ENCODE measurements at regions not wholly inside any gene's neighbourhood (a gene's known extent, or its start where the extent isn't known, plus 50 kb on each side); places are given as distances from the start of the nearest gene placed in this dataset.

DNA sequence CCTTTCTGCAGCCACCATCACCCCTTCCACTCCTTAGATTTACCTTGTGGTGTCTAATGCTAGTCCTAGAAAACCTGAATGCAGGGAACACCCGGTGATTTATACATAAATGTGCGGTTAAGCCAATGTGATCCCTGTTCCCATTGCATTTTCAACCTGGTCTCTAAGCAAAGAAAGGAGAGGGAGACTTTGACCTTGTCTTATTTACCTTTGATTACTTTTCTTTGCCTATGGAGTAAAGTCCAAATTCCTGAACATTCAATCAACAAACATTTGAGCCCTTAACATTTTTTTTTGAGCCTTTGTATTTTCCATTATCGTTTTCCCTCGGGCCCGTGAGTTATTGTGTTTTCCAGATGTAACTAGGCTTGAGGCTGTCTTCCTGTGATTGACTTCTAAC lies 233.9 kb downstream of the ZNF248 start:
- TF ChIP-seq, protein P1, sequence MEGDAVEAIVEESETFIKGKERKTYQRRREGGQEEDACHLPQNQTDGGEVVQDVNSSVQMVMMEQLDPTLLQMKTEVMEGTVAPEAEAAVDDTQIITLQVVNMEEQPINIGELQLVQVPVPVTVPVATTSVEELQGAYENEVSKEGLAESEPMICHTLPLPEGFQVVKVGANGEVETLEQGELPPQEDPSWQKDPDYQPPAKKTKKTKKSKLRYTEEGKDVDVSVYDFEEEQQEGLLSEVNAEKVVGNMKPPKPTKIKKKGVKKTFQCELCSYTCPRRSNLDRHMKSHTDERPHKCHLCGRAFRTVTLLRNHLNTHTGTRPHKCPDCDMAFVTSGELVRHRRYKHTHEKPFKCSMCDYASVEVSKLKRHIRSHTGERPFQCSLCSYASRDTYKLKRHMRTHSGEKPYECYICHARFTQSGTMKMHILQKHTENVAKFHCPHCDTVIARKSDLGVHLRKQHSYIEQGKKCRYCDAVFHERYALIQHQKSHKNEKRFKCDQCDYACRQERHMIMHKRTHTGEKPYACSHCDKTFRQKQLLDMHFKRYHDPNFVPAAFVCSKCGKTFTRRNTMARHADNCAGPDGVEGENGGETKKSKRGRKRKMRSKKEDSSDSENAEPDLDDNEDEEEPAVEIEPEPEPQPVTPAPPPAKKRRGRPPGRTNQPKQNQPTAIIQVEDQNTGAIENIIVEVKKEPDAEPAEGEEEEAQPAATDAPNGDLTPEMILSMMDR (IDR thresholded peaks at IDR 0.05), result no peak
- TF ChIP-seq EZH2 (IDR thresholded peaks at IDR 0.05; ENCODE audit: borderline replicate concordance, insufficient read depth, low read depth, low read length, poor library complexity, severe bottlenecking), result no peak
